Thoracic aorta (tissue), 2 donors: ENCODE measurements at regions not wholly inside any gene's neighbourhood (a gene's known extent, or its start where the extent isn't known, plus 50 kb on each side); places are given as distances from the start of the nearest gene placed in this dataset.

Source experiments
- ATAC-seq: fragments of 150-250 bp; one replicate; pipeline ENCODE4 v1.8.0; 2017; ENCODE audit warnings: low read depth; ENCODE audit not compliant: insufficient number of reproducible peaks, low FRiP score
- DNase-seq: peaks from one replicate; pipeline ENCODE4 v3.0.0-alpha.2; 2020; ENCODE audit warnings: low spot score
- H3K27ac ChIP-seq, 2 donors: fragments of 200-600 bp; sonication (generic); 1 replicate in 1 of 2; 2 replicates in 1 of 2; pipeline ENCODE4 v1.5.1; 2016; ENCODE audit warnings: mild to moderate bottlenecking in 2 of 2, moderate library complexity in 2 of 2
- H3K27me3 ChIP-seq: fragments of 200-600 bp; sonication (generic); replicated peaks from 2 replicates; pipeline ENCODE4 v1.6.0; 2016; ENCODE audit warnings: mild to moderate bottlenecking; ENCODE audit not compliant: insufficient read depth
- H3K36me3 ChIP-seq: fragments of 200-600 bp; sonication (generic); one replicate; pipeline ENCODE4 v1.5.1; 2016
- H3K4me1 ChIP-seq, 2 donors: fragments of 200-600 bp; sonication (generic); 1 replicate in 1 of 2; 2 replicates in 1 of 2; pipeline versions ENCODE4 v1.5.1 to v1.6.0; 2016; ENCODE audit warnings: low read depth in 2 of 2, mild to moderate bottlenecking in 1 of 2; ENCODE audit not compliant: control insufficient read depth in 1 of 2
- H3K4me3 ChIP-seq: fragments of 200-600 bp; sonication (generic); 2 replicates; pipeline ENCODE4 v1.5.1; 2016; ENCODE audit warnings: mild to moderate bottlenecking
- H3K9me3 ChIP-seq: fragments of 200-600 bp; sonication (generic); 2 replicates; pipeline ENCODE4 v1.5.1; 2016
- CTCF ChIP-seq: fragments of 200-600 bp; sonication (generic); IDR thresholded peaks from one replicate; pipeline ENCODE4 v1.5.1; 2019; ENCODE audit warnings: antibody characterized with exemption

GRCh38 chr10:65765006-65765541, 1160.8 kb upstream of the LRRTM3 start:
- H3K27me3 ChIP-seq: no peaks in the 10 kb centered on the region
- no peak overlapping the region for H3K4me3 ChIP-seq
- H3K4me1 ChIP-seq: no peaks in the 10 kb centered on the region
- DNase-seq: no peak
- H3K27ac ChIP-seq: no peak overlapping the region
- no peak for ATAC-seq
- TF ChIP-seq CTCF: no peak
- no peaks in the 10 kb centered on the region for H3K9me3 ChIP-seq
- H3K36me3 ChIP-seq: no peaks in the 10 kb centered on the region

GRCh38 chr10:65769828-65770227, 1156.0 kb upstream of the LRRTM3 start:
- H3K4me1 ChIP-seq: no peaks in the 10 kb centered on the region
- H3K27ac ChIP-seq: no peak overlapping the region
- no peaks in the 10 kb centered on the region for H3K36me3 ChIP-seq
- ATAC-seq: no peak
- H3K27me3 ChIP-seq: no peaks in the 10 kb centered on the region
- TF ChIP-seq CTCF: no peak
- no peak for DNase-seq
- H3K4me3 ChIP-seq: no peak overlapping the region
- no peaks in the 10 kb centered on the region for H3K9me3 ChIP-seq

GRCh38 chr10:65778753-65779152, 1147.1 kb upstream of the LRRTM3 start:
- H3K36me3 ChIP-seq: no peaks in the 10 kb centered on the region
- TF ChIP-seq CTCF: no peak
- no peaks in the 10 kb centered on the region for H3K27me3 ChIP-seq
- ATAC-seq: no peak
- no peaks in the 10 kb centered on the region for H3K9me3 ChIP-seq
- H3K4me3 ChIP-seq: no peak overlapping the region
- no peak for DNase-seq
- no peak overlapping the region for H3K27ac ChIP-seq
- no peaks in the 10 kb centered on the region for H3K4me1 ChIP-seq

GRCh38 chr10:65779985-65780384, 1145.9 kb upstream of the LRRTM3 start:
- H3K9me3 ChIP-seq: no peaks in the 10 kb centered on the region
- TF ChIP-seq CTCF: no peak
- H3K4me1 ChIP-seq: no peaks in the 10 kb centered on the region
- no peaks in the 10 kb centered on the region for H3K36me3 ChIP-seq
- no peak overlapping the region for H3K4me3 ChIP-seq
- ATAC-seq: no peak
- no peaks in the 10 kb centered on the region for H3K27me3 ChIP-seq
- H3K27ac ChIP-seq: no peak overlapping the region
- DNase-seq: no peak

- H3K4me1 ChIP-seq: no peaks in the 10 kb centered on the region
- H3K27me3 ChIP-seq: no peaks in the 10 kb centered on the region
- H3K4me3 ChIP-seq: no peak overlapping the region
- H3K36me3 ChIP-seq: no peaks in the 10 kb centered on the region
- DNase-seq: no peak
- TF ChIP-seq CTCF: no peak
- no peak overlapping the region for H3K27ac ChIP-seq
- no peak for ATAC-seq
- H3K9me3 ChIP-seq: no peaks in the 10 kb centered on the region
These were observed 1139.6 kb upstream of the LRRTM3 start for GRCh38 chr10:65786279-65786678.
